Prostate gland (tissue), 2 donors: ENCODE measurements at regions not wholly inside any gene's neighbourhood (a gene's known extent, or its start where the extent isn't known, plus 50 kb on each side); places are given as distances from the start of the nearest gene placed in this dataset.

Source experiments
- DNase-seq: peaks from one replicate; pipeline ENCODE4 v3.0.0-alpha.2; 2019; ENCODE audit warnings: low spot score
- H3K27ac ChIP-seq, 2 donors: fragments of 200-600 bp; sonication (generic); 2 replicates each; pipeline ENCODE4 v1.5.1; 2017 to 2019
- H3K27me3 ChIP-seq: fragments of 200-600 bp; sonication (generic); replicated peaks from 2 replicates; pipeline ENCODE4 v1.5.1; 2019; ENCODE audit not compliant: insufficient read depth
- H3K36me3 ChIP-seq, 2 donors: fragments of 200-600 bp; sonication (generic); 1 replicate in 1 of 2; 2 replicates in 1 of 2; pipeline versions ENCODE4 v1.5.1 to v1.8.1; 2017 to 2019
- H3K4me1 ChIP-seq: fragments of 200-600 bp; sonication (generic); replicated peaks from 2 replicates; pipeline ENCODE4 v1.5.1; 2019
- H3K4me3 ChIP-seq, 2 donors: fragments of 200-600 bp; sonication (generic); 2 replicates each; pipeline ENCODE4 v1.5.1; 2017 to 2019
- H3K9me3 ChIP-seq: fragments of 200-600 bp; sonication (generic); 2 replicates; pipeline ENCODE4 v1.5.1; 2017
- POLR2A ChIP-seq: fragments of 450-650 bp; IDR thresholded peaks from one replicate; pipeline ENCODE4 v1.6.1; 2016; ENCODE audit warnings: antibody characterized with exemption, mild to moderate bottlenecking
- POLR2AphosphoS5 ChIP-seq: sonication (generic); formaldehyde crosslinking; IDR thresholded peaks from one replicate; pipeline ENCODE4 v1.6.1; 2017; ENCODE audit warnings: antibody characterized with exemption
- WGBS: methylation state at CpG from one replicate; pipeline ENCODE4 v1.1.5; 2018; 5-methylcytosine and 5-hydroxymethylcytosine counted together
- intact Hi-C: fragments of 100-400 bp; cut with DNase I; formaldehyde crosslinking; loops from one replicate; pipeline ENCODE4 v1.14.2; 2022
- TF ChIP-seq, protein P1 (sequence below), 4 experiments: fragments of 200-600 bp in 2 of 4; fragments of 450-650 bp in 2 of 4; sonication (generic) in 2 of 4; IDR thresholded peaks; 1 replicate in 3 of 4; 2 replicates in 1 of 4; pipeline ENCODE4 v1.5.1; 2016 to 2019; ENCODE audit warnings: antibody characterized with exemption in 4 of 4, mild to moderate bottlenecking in 2 of 4, moderate library complexity in 2 of 4

DNA sequence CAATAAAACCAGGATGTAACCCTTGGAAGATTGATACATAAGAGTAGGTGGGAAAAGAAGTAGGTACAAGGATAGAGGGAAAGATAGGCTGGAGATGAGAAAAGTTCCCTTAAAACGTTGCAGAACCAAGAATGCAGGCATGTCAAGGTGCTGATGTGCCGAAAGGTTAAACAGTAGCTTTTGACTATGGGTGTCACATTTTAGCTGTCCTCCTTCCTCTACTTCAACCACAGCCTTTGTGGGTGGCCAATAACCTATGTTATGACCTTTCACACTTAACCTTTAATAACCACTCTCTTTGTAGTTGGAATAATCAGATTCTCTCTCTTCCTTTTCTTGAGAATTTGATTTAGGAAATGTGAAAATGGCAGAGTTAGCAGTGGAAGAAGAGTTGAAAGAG lies 184.5 kb upstream of the GAP43 start:
- H3K27me3 ChIP-seq = no peaks in the 10 kb centered on the region
- no peaks in the 10 kb centered on the region for H3K36me3 ChIP-seq
- intact Hi-C loops = no loop called here
- no peak overlapping the region for H3K27ac ChIP-seq
- DNase-seq = no peak
- H3K4me1 ChIP-seq = no peaks in the 10 kb centered on the region
- no peaks in the 10 kb centered on the region for H3K9me3 ChIP-seq
- 71% methylated on average over 2 of the region's 2 CpGs for WGBS
- no peak overlapping the region for H3K4me3 ChIP-seq
- TF ChIP-seq POLR2AphosphoS5 (no peak), POLR2A (no peak)
- TF ChIP-seq, protein P1, sequence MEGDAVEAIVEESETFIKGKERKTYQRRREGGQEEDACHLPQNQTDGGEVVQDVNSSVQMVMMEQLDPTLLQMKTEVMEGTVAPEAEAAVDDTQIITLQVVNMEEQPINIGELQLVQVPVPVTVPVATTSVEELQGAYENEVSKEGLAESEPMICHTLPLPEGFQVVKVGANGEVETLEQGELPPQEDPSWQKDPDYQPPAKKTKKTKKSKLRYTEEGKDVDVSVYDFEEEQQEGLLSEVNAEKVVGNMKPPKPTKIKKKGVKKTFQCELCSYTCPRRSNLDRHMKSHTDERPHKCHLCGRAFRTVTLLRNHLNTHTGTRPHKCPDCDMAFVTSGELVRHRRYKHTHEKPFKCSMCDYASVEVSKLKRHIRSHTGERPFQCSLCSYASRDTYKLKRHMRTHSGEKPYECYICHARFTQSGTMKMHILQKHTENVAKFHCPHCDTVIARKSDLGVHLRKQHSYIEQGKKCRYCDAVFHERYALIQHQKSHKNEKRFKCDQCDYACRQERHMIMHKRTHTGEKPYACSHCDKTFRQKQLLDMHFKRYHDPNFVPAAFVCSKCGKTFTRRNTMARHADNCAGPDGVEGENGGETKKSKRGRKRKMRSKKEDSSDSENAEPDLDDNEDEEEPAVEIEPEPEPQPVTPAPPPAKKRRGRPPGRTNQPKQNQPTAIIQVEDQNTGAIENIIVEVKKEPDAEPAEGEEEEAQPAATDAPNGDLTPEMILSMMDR (IDR thresholded peaks at IDR 0.05) = no peak

DNA sequence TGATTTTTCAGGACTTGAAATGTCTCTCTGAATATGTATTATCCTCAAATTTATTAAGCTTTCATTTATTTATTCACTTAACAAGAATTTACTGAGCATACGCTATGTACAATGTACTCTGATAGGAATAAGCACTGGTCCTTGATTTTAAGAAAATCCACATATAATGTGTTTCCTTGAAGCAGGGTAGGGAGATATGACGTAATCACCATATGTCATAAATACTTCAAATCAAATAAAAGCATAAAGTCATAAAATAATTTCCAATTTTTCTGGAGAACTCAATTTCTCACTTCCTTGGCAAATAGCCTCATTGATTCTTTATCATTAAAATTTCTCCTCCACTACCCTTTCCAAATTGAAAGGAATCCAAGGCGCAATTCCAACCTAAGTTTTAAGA lies 177.8 kb upstream of the GAP43 start:
- TF ChIP-seq POLR2A (no peak), POLR2AphosphoS5 (no peak)
- TF ChIP-seq, protein P1 (IDR thresholded peaks at IDR 0.05) = no peak
- Histone ChIP-seq H3K4me1 (no peaks in the 10 kb centered on the region), H3K36me3 (no peaks in the 10 kb centered on the region), H3K27me3 (no peaks in the 10 kb centered on the region), H3K9me3 (no peaks in the 10 kb centered on the region), H3K4me3 (no peak overlapping the region), H3K27ac (no peak overlapping the region)
- no peak for DNase-seq
- WGBS = 95% methylated on average over 3 of the region's 3 CpGs
- intact Hi-C loops = no loop called here

DNA sequence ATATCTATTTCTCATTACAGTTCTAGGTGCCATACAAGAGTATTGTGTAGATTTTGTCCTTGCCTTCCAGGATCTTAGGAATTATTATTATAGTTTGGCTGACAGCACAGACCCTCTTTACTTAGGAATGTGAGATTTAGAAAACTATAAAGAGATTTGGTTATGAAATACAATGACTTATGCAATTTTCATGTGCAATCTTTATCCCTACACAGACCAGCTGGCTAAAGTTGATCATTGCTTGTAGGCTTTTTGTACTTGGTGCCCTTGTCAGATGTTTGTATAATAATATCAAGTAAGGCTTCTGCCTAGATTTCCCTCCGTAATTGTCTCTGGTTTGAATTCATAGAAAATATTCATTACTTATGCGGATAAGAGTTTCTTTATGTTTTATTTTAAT lies 174.5 kb upstream of the GAP43 start:
- TF ChIP-seq, protein P1 (IDR thresholded peaks at IDR 0.05) = no peak
- TF ChIP-seq POLR2AphosphoS5 = no peak
- TF ChIP-seq POLR2A = no peak
- H3K36me3 ChIP-seq = no peaks in the 10 kb centered on the region

DNA sequence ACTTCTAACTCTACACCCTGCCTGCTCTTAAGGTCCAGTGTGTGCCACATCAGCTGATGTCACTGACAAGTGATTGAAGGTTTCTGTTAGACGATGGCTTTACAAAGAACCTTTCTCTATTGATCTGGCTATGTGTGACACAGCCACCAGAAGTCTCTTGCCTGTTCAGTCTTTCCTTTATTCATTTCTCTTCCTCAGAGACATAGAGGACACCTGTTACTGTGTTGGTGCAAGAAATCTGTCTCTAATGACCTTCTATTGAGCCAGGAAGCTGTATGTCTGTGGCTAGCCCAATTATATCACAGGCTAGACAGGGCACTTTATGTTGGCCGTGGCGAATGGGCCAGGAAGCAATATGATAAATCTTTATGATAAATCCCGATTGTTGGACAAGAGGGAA lies 173.3 kb upstream of the GAP43 start:
- DNase-seq = no peak
- no peak overlapping the region for H3K4me3 ChIP-seq
- no peaks in the 10 kb centered on the region for H3K27me3 ChIP-seq
- no peaks in the 10 kb centered on the region for H3K4me1 ChIP-seq
- no peaks in the 10 kb centered on the region for H3K9me3 ChIP-seq
- TF ChIP-seq POLR2A (no peak), POLR2AphosphoS5 (no peak)
- TF ChIP-seq, protein P1 (IDR thresholded peaks at IDR 0.05) = no peak
- whole genome bisulfite sequencing = 35% methylated on average over 4 of the region's 4 CpGs
- H3K36me3 ChIP-seq = no peaks in the 10 kb centered on the region
- intact Hi-C loops = no loop called here
- H3K27ac ChIP-seq = no peak overlapping the region

More for the DNA sequence above, 174.5 kb upstream of the GAP43 start:
- DNase-seq = no peak
- Histone ChIP-seq H3K27me3 (no peaks in the 10 kb centered on the region), H3K4me3 (no peak overlapping the region), H3K9me3 (no peaks in the 10 kb centered on the region), H3K27ac (no peak overlapping the region), H3K4me1 (no peaks in the 10 kb centered on the region)
- 62% methylated on average over 2 of the region's 2 CpGs for WGBS
- intact Hi-C loops = no loop called here

DNA sequence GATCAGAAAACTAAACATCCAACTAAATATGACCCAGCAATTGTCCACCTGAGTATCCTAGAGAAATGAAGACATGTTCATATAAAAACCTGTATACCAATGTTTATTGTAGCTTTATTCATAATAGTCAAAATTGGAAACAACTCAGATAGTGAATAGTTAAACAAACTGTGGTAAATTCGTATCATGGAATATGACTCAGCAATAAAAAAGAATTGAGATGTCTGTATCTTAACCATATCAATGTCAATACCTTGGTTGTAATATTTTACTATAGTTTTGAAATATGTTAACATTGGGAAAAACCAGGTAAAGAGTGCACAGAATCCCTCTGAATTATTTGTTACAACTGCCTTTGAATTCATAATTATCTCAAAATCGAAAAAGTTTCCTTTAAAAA lies 159.3 kb upstream of the GAP43 start:
- H3K4me1 ChIP-seq = no peaks in the 10 kb centered on the region
- WGBS = 79% methylated on average over 2 of the region's 2 CpGs
- intact Hi-C loops = no loop called here
- TF ChIP-seq POLR2A = no peak
- TF ChIP-seq, protein P1 (IDR thresholded peaks at IDR 0.05) = no peak
- no peak for TF ChIP-seq POLR2AphosphoS5
- no peaks in the 10 kb centered on the region for H3K27me3 ChIP-seq
- H3K27ac ChIP-seq = no peak overlapping the region
- no peak for DNase-seq
- no peaks in the 10 kb centered on the region for H3K9me3 ChIP-seq
- H3K36me3 ChIP-seq = no peaks in the 10 kb centered on the region
- H3K4me3 ChIP-seq = no peak overlapping the region
